CD14-positive monocyte (primary cell): ENCODE measurements at regions not wholly inside any gene's neighbourhood (a gene's known extent, or its start where the extent isn't known, plus 50 kb on each side); places are given as distances from the start of the nearest gene placed in this dataset.

Experiments
- DNase-seq, 3 donors: peaks; one replicate each; pipeline ENCODE4 v3.0.0-alpha.2; 2011 to 2022
- H2AFZ ChIP-seq: 2 replicates; pipeline ENCODE4 v1.6.0; 2012; ENCODE audit warnings: mild to moderate bottlenecking, low read depth, low read length, inconsistent platforms; ENCODE audit not compliant: insufficient read depth, poor library complexity, severe bottlenecking
- H3K27ac ChIP-seq, 2 donors: 1 replicate in 1 of 2; 2 replicates in 1 of 2; pipeline ENCODE4 v1.5.1; 2012 to 2013; ENCODE audit warnings: low read length in 2 of 2, control low read depth in 1 of 2, inconsistent platforms in 1 of 2, low read depth in 1 of 2, mild to moderate bottlenecking in 1 of 2
- H3K27me3 ChIP-seq, 2 donors: one replicate each; pipeline versions ENCODE4 v1.6.0 to v1.6.1; 2011 to 2013; ENCODE audit warnings: low read length in 2 of 2; ENCODE audit not compliant: control insufficient read depth in 2 of 2, insufficient read depth in 2 of 2
- H3K36me3 ChIP-seq, 2 donors: replicated peaks in 1 of 2; 1 replicate in 1 of 2; 2 replicates in 1 of 2; pipeline versions ENCODE4 v1.5.1 to v1.6.1; 2012 to 2013; ENCODE audit warnings: low read length in 2 of 2, control low read depth in 1 of 2, inconsistent platforms in 1 of 2, mild to moderate bottlenecking in 1 of 2; ENCODE audit not compliant: insufficient read depth in 2 of 2, control insufficient read depth in 1 of 2
- H3K4me1 ChIP-seq, 2 donors: 1 replicate in 1 of 2; 2 replicates in 1 of 2; pipeline versions ENCODE4 v1.5.1 to v1.6.1; 2012 to 2013; ENCODE audit warnings: low read length in 2 of 2, control low read depth in 1 of 2, inconsistent platforms in 1 of 2, mild to moderate bottlenecking in 1 of 2, moderate library complexity in 1 of 2; ENCODE audit not compliant: insufficient read depth in 2 of 2, control insufficient read depth in 1 of 2
- H3K4me2 ChIP-seq: replicated peaks from 2 replicates; pipeline ENCODE3; 2012; ENCODE audit warnings: low read length, moderate library complexity, mild to moderate bottlenecking; ENCODE audit not compliant: poor library complexity, severe bottlenecking; ENCODE audit errors: extremely low read depth
- H3K4me3 ChIP-seq, 3 experiments: fragments of 200-600 bp in 1 of 3; sonication (generic) in 1 of 3; replicated peaks in 1 of 3; 1 replicate in 2 of 3; 2 replicates in 1 of 3; pipeline ENCODE4 v1.5.1; 2011 to 2013; ENCODE audit warnings: low read length in 3 of 3, mild to moderate bottlenecking in 3 of 3, control low read depth in 2 of 3, low read depth in 2 of 3, inconsistent platforms in 1 of 3, moderate library complexity in 1 of 3
- H3K79me2 ChIP-seq: 2 replicates; pipeline ENCODE4 v1.6.0; 2012; ENCODE audit warnings: mild to moderate bottlenecking, control low read depth, inconsistent platforms, low read length, moderate library complexity; ENCODE audit not compliant: insufficient read depth
- H3K9ac ChIP-seq: 2 replicates; pipeline ENCODE4 v1.6.0; 2017; ENCODE audit warnings: low read length, mild to moderate bottlenecking; ENCODE audit not compliant: insufficient read depth, poor library complexity, severe bottlenecking
- H3K9me3 ChIP-seq, 2 donors: replicated peaks in 1 of 2; 1 replicate in 1 of 2; 2 replicates in 1 of 2; pipeline versions ENCODE4 v1.5.1 to v1.6.1; 2012 to 2013; ENCODE audit warnings: low read length in 2 of 2, control low read depth in 1 of 2; ENCODE audit not compliant: control insufficient read depth in 1 of 2, insufficient read depth in 1 of 2
- H4K20me1 ChIP-seq: 2 replicates; pipeline ENCODE4 v1.6.0; 2012; ENCODE audit warnings: mild to moderate bottlenecking, low read length, control low read depth, moderate library complexity; ENCODE audit not compliant: insufficient read depth
- H3K27ac Mint-ChIP-seq, 7 donors: one replicate each; pipeline ENCODE4 v1.8.0; 2020; ENCODE audit warnings: mild to moderate bottlenecking in 7 of 7, mixed read lengths in 7 of 7, moderate library complexity in 6 of 7, inconsistent platforms in 2 of 7
- H3K27me3 Mint-ChIP-seq, 3 donors: one replicate each; pipeline ENCODE4 v1.8.0; 2021 to 2022; ENCODE audit warnings: low read depth in 3 of 3, mild to moderate bottlenecking in 3 of 3, mixed read lengths in 3 of 3, moderate library complexity in 3 of 3, inconsistent platforms in 1 of 3
- H3K36me3 Mint-ChIP-seq, 2 donors: one replicate each; pipeline ENCODE4 v1.8.0; 2020; ENCODE audit warnings: mixed read lengths in 2 of 2, inconsistent platforms in 1 of 2, mild to moderate bottlenecking in 1 of 2
- H3K4me1 Mint-ChIP-seq: one replicate; pipeline ENCODE4 v1.8.0; 2020; ENCODE audit warnings: mild to moderate bottlenecking, mixed read lengths
- H3K4me3 Mint-ChIP-seq, 2 donors: one replicate each; pipeline ENCODE4 v1.8.0; 2020; ENCODE audit warnings: mild to moderate bottlenecking in 2 of 2, mixed read lengths in 2 of 2, moderate library complexity in 1 of 2
- H3K9me3 Mint-ChIP-seq, 7 donors: one replicate each; pipeline ENCODE4 v1.8.0; 2020 to 2022; ENCODE audit warnings: mixed read lengths in 7 of 7, mild to moderate bottlenecking in 6 of 7, moderate library complexity in 6 of 7, inconsistent platforms in 2 of 7
- WGBS: methylation state at CpG from one replicate; pipeline ENCODE4 v1.1.5; 2013; ENCODE audit warnings: missing lambda C conversion rate; ENCODE audit not compliant: insufficient coverage; 5-methylcytosine and 5-hydroxymethylcytosine counted together
- intact Hi-C, 2 donors: fragments of 100-400 bp; cut with micrococcal nuclease; formaldehyde crosslinking; loops; one replicate each; pipeline versions ENCODE4 v1.15.0 to v1.15.1; 2023
- TF ChIP-seq, protein P1 (sequence below): fragments of 200-600 bp; IDR thresholded peaks from one replicate; pipeline ENCODE4 v1.8.0; 2022; ENCODE audit warnings: antibody characterized with exemption, mild to moderate bottlenecking

GRCh38 chr7:35483568-35483967 is 211.4 kb downstream of the HERPUD2 start:
- no peaks in the 10 kb centered on the region for H4K20me1 ChIP-seq
- H3K79me2 ChIP-seq: no peaks in the 10 kb centered on the region
- no peak overlapping the region for H3K4me3 ChIP-seq
- no peaks in the 10 kb centered on the region for H3K36me3 Mint-ChIP-seq
- no peak overlapping the region for H3K27ac Mint-ChIP-seq
- H3K4me1 ChIP-seq: no peaks in the 10 kb centered on the region
- no peaks in the 10 kb centered on the region for H3K36me3 ChIP-seq
- DNase-seq: no peak
- peaks cover 0 to 3% (median 0%) of the 10 kb centered on the region in 7 donors for H3K9me3 Mint-ChIP-seq
- H3K9ac ChIP-seq: no peak overlapping the region
- no peak overlapping the region for H3K27ac ChIP-seq
- no peak overlapping the region for H3K4me3 Mint-ChIP-seq
- 100% methylated on average over 1 of the region's 2 CpGs for WGBS
- no peak overlapping the region for H2AFZ ChIP-seq
- no peaks in the 10 kb centered on the region for H3K27me3 ChIP-seq
- TF ChIP-seq, protein P1, sequence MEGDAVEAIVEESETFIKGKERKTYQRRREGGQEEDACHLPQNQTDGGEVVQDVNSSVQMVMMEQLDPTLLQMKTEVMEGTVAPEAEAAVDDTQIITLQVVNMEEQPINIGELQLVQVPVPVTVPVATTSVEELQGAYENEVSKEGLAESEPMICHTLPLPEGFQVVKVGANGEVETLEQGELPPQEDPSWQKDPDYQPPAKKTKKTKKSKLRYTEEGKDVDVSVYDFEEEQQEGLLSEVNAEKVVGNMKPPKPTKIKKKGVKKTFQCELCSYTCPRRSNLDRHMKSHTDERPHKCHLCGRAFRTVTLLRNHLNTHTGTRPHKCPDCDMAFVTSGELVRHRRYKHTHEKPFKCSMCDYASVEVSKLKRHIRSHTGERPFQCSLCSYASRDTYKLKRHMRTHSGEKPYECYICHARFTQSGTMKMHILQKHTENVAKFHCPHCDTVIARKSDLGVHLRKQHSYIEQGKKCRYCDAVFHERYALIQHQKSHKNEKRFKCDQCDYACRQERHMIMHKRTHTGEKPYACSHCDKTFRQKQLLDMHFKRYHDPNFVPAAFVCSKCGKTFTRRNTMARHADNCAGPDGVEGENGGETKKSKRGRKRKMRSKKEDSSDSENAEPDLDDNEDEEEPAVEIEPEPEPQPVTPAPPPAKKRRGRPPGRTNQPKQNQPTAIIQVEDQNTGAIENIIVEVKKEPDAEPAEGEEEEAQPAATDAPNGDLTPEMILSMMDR: no peak
- peaks cover 6 to 19% (median 8%) of the 10 kb centered on the region in 3 donors for H3K27me3 Mint-ChIP-seq
- H3K4me1 Mint-ChIP-seq: no peaks in the 10 kb centered on the region
- intact Hi-C loops: no loop called here
- no peaks in the 10 kb centered on the region for H3K9me3 ChIP-seq
- no peak overlapping the region for H3K4me2 ChIP-seq

- H3K4me3 ChIP-seq: no peak overlapping the region
- H3K79me2 ChIP-seq: no peaks in the 10 kb centered on the region
- no peaks in the 10 kb centered on the region for H3K4me1 Mint-ChIP-seq
- H3K27ac ChIP-seq: no peak overlapping the region
- TF ChIP-seq, protein P1: no peak
- H3K27me3 Mint-ChIP-seq: peaks cover 6 to 20% (median 8%) of the 10 kb centered on the region in 3 donors
- 95% methylated on average over 3 of the region's 5 CpGs for WGBS
- H3K27ac Mint-ChIP-seq: no peak overlapping the region
- DNase-seq: no peak
- no peak overlapping the region for H3K9ac ChIP-seq
- peaks cover 0 to 5% of the 10 kb centered on the region in 2 donors for H3K9me3 ChIP-seq
- peaks cover 0 to 7% (median 4%) of the 10 kb centered on the region in 7 donors for H3K9me3 Mint-ChIP-seq
- H4K20me1 ChIP-seq: no peaks in the 10 kb centered on the region
- H3K36me3 Mint-ChIP-seq: no peaks in the 10 kb centered on the region
- H3K4me3 Mint-ChIP-seq: no peak overlapping the region
- intact Hi-C loops: no loop called here
- no peak overlapping the region for H3K4me2 ChIP-seq
- H3K27me3 ChIP-seq: no peaks in the 10 kb centered on the region
- no peaks in the 10 kb centered on the region for H3K4me1 ChIP-seq
- H2AFZ ChIP-seq: no peak overlapping the region
- H3K36me3 ChIP-seq: no peaks in the 10 kb centered on the region
Observed at GRCh38 chr7:35482231-35482630, 212.7 kb downstream of the HERPUD2 start.
